PC-9 (cell line): ENCODE measurements at regions not wholly inside any gene's neighbourhood (a gene's known extent, or its start where the extent isn't known, plus 50 kb on each side); places are given as distances from the start of the nearest gene placed in this dataset.

Source experiments
- BruUV-seq: library from RNA; stranded (reverse); fragments of 400-500 nt; replicated peaks from 2 replicates; lab custom pipeline; 2021; lab: Mats Ljungman, UMichigan
- CTCF ChIA-PET: fragments of 300-600 bp; sonication (Branson Sonifier 250); formaldehyde crosslinking; loops from one replicate; lab custom pipeline; 2022; ENCODE audit warnings: antibody characterized with exemption; lab: Charles Lee
- POLR2A ChIA-PET: fragments of 300-600 bp; sonication (Branson Sonifier 250); formaldehyde crosslinking; loops from one replicate; lab custom pipeline; 2022; ENCODE audit warnings: antibody characterized with exemption; ENCODE audit not compliant: unreplicated experiment; lab: Charles Lee
- DNase-seq, 2 experiments: peaks; one replicate each; pipeline versions ENCODE4 v3.0.0 to v3.0.0-alpha.2; 2015 to 2022; ENCODE audit warnings: mixed read lengths in 1 of 2
- H2AFZ ChIP-seq: fragments of 200-600 bp; sonication (generic); 2 replicates; pipeline ENCODE4 v1.8.1; 2017; ENCODE audit warnings: antibody characterized with exemption
- H3F3A ChIP-seq: fragments of 200-600 bp; sonication (generic); 2 replicates; pipeline ENCODE4 v1.8.1; 2017; ENCODE audit warnings: antibody characterized with exemption, mild to moderate bottlenecking, low read depth; ENCODE audit not compliant: insufficient read depth
- H3K27ac ChIP-seq: fragments of 200-600 bp; sonication (generic); 2 replicates; pipeline ENCODE4 v1.6.1; 2016; ENCODE audit warnings: mixed run types
- H3K27me3 ChIP-seq: fragments of 200-600 bp; sonication (generic); 2 replicates; pipeline ENCODE4 v1.6.1; 2016; ENCODE audit warnings: low read depth, mixed run types; ENCODE audit not compliant: insufficient read depth
- H3K36me3 ChIP-seq: fragments of 200-600 bp; sonication (generic); 2 replicates; pipeline ENCODE4 v1.6.1; 2016; ENCODE audit warnings: low read depth, mixed run types
- H3K4me1 ChIP-seq: fragments of 200-600 bp; sonication (generic); replicated peaks from 2 replicates; pipeline ENCODE4 v1.6.1; 2016; ENCODE audit warnings: mixed run types; ENCODE audit not compliant: insufficient read depth
- H3K4me2 ChIP-seq: fragments of 200-600 bp; sonication (generic); 2 replicates; pipeline ENCODE4 v1.6.1; 2017; ENCODE audit warnings: mixed run types
- H3K4me3 ChIP-seq: fragments of 200-600 bp; sonication (generic); 2 replicates; pipeline ENCODE4 v1.6.1; 2016; ENCODE audit warnings: mixed run types
- H3K79me2 ChIP-seq: fragments of 200-600 bp; sonication (generic); 2 replicates; pipeline ENCODE4 v1.6.1; 2017; ENCODE audit warnings: low read depth, mixed run types
- H3K9me2 ChIP-seq: fragments of 200-600 bp; sonication (generic); 2 replicates; pipeline ENCODE4 v1.8.1; 2017; ENCODE audit warnings: mild to moderate bottlenecking; ENCODE audit not compliant: insufficient read depth
- H3K9me3 ChIP-seq: fragments of 200-600 bp; sonication (generic); 2 replicates; pipeline ENCODE4 v1.8.1; 2016; ENCODE audit warnings: low read depth; ENCODE audit not compliant: insufficient read depth
- H4K20me1 ChIP-seq: fragments of 200-600 bp; sonication (generic); 2 replicates; pipeline ENCODE4 v1.8.1; 2017; ENCODE audit not compliant: insufficient read depth
- EZH2 ChIP-seq: fragments of 200-600 bp; sonication (generic); IDR thresholded peaks from 2 replicates; pipeline ENCODE4 v1.8.0; 2017; ENCODE audit warnings: antibody characterized with exemption, low read depth
- intact Hi-C: fragments of 100-400 bp; cut with micrococcal nuclease; formaldehyde crosslinking; loops from one replicate; pipeline ENCODE4 v1.10.0; 2022; ENCODE audit not compliant: unreplicated experiment
- TF ChIP-seq, protein P1 (sequence below): fragments of 200-600 bp; sonication (generic); conservative IDR thresholded peaks from 2 replicates; pipeline ENCODE4 v1.6.1; 2017; ENCODE audit warnings: mixed run types, antibody characterized with exemption, mild to moderate bottlenecking, moderate library complexity

DNA sequence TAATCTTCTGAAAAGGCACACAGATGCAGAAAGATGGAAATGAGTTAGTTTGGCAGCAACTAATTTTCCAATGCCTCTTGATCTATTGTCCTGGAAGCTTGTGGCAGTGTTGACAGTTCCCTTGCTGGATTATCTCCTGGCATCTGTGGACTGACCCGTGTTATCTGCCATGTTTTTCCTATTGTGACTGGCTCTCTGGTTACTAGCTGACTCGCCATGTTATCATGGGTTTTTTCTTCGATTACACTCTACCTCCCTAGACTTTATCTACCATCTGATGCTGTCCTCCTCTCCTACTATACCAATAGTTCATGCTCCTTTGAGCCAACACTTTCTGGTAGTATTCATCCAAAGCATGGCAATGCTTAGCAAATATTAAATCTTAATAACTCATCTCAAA is 63.3 kb upstream of the FLRT2 start:
- Histone ChIP-seq H2AFZ (no peak overlapping the region), H3K4me2 (no peak overlapping the region), H4K20me1 (no peaks in the 10 kb centered on the region), H3K9me3 (no peaks in the 10 kb centered on the region), H3K79me2 (no peaks in the 10 kb centered on the region), H3K27ac (no peak overlapping the region), H3K4me1 (no peaks in the 10 kb centered on the region), H3K9me2 (no peaks in the 10 kb centered on the region), H3F3A (no peaks in the 10 kb centered on the region), H3K27me3 (no peaks in the 10 kb centered on the region), H3K4me3 (no peak overlapping the region), H3K36me3 (no peaks in the 10 kb centered on the region)
- ChIA-PET CTCF (no interaction called here), POLR2A (no interaction called here)
- TF ChIP-seq, protein P1, sequence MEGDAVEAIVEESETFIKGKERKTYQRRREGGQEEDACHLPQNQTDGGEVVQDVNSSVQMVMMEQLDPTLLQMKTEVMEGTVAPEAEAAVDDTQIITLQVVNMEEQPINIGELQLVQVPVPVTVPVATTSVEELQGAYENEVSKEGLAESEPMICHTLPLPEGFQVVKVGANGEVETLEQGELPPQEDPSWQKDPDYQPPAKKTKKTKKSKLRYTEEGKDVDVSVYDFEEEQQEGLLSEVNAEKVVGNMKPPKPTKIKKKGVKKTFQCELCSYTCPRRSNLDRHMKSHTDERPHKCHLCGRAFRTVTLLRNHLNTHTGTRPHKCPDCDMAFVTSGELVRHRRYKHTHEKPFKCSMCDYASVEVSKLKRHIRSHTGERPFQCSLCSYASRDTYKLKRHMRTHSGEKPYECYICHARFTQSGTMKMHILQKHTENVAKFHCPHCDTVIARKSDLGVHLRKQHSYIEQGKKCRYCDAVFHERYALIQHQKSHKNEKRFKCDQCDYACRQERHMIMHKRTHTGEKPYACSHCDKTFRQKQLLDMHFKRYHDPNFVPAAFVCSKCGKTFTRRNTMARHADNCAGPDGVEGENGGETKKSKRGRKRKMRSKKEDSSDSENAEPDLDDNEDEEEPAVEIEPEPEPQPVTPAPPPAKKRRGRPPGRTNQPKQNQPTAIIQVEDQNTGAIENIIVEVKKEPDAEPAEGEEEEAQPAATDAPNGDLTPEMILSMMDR: no peak
- no peak for TF ChIP-seq EZH2
- no TSS peak for BruUV-seq
- intact Hi-C loops: no loop called here
- DNase-seq: no peak

DNA sequence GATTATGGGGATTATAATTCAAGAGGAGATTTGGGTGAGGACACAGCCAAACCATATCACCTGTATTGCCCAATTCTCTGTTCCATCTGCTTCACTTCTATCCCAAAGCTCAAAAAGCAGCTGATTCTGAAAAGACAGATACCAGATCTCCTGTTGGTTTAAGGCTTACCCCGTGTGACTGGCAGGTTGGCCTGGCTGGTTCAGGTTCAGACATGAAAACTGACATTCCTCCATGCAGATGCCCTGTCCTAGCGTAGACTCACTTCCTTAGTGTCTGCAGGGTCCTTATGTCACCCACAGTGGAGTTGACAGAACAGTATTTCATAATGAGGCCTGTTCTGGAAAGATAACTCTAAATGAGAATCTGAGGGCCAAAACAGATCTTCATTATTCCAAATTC is 61.1 kb upstream of the FLRT2 start:
- Histone ChIP-seq H3F3A (no peaks in the 10 kb centered on the region), H3K27me3 (no peaks in the 10 kb centered on the region), H3K9me3 (no peaks in the 10 kb centered on the region), H3K36me3 (no peaks in the 10 kb centered on the region), H3K4me3 (no peak overlapping the region), H2AFZ (no peak overlapping the region), H3K4me1 (no peaks in the 10 kb centered on the region), H3K9me2 (no peaks in the 10 kb centered on the region), H3K4me2 (no peak overlapping the region), H3K79me2 (no peaks in the 10 kb centered on the region), H4K20me1 (no peaks in the 10 kb centered on the region), H3K27ac (no peak overlapping the region)
- CTCF ChIA-PET: no interaction called here
- intact Hi-C loops: no loop called here
- BruUV-seq: no TSS peak
- DNase-seq: no peak
- TF ChIP-seq EZH2: no peak
- TF ChIP-seq, protein P1: no peak
- POLR2A ChIA-PET: no interaction called here

DNA sequence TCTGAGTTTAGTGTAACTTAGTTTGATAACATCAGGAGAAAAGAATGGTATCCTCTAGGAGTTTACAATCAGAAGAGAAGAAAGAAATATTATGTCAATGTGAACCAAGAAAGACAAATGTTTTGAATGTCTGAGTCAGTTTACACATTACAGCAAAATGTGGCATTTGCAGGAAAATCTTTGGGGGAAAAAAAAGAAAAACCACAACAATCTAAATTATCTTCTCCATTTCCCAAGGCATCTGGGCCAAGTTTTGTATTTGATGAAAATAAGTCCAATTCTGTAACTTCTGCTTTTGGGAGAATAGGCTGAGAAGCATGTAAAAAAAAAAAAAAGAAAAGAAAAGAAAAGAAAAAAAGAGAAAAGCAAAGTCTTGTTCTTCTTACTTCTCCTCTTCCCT is 58.8 kb upstream of the FLRT2 start:
- ChIA-PET POLR2A (no interaction called here), CTCF (no interaction called here)
- Histone ChIP-seq H3K27ac (no peak overlapping the region), H3K36me3 (no peaks in the 10 kb centered on the region), H3K4me2 (no peak overlapping the region), H3K9me2 (no peaks in the 10 kb centered on the region), H2AFZ (no peak overlapping the region), H3F3A (no peaks in the 10 kb centered on the region), H3K9me3 (no peaks in the 10 kb centered on the region), H3K4me1 (no peaks in the 10 kb centered on the region), H3K4me3 (no peak overlapping the region), H3K27me3 (no peaks in the 10 kb centered on the region), H3K79me2 (no peaks in the 10 kb centered on the region), H4K20me1 (no peaks in the 10 kb centered on the region)
- no TSS peak for BruUV-seq
- TF ChIP-seq, protein P1: no peak
- TF ChIP-seq EZH2: no peak
- intact Hi-C loops: no loop called here
- no peak for DNase-seq
